Nephron (organoid): ENCODE measurements at regions not wholly inside any gene's neighbourhood (a gene's known extent, or its start where the extent isn't known, plus 50 kb on each side); places are given as distances from the start of the nearest gene placed in this dataset.

ENCODE experiments used
- H3K27ac Mint-ChIP-seq, 3 experiments: 2 replicates each; pipeline ENCODE4 v1.8.0; 2020; ENCODE audit warnings: mixed read lengths in 3 of 3, mild to moderate bottlenecking in 2 of 3, moderate library complexity in 1 of 3
- H3K27me3 Mint-ChIP-seq: 2 replicates; pipeline ENCODE4 v1.8.0; 2021; ENCODE audit warnings: low read depth, mild to moderate bottlenecking, moderate library complexity, mixed read lengths
- H3K36me3 Mint-ChIP-seq: 2 replicates; pipeline ENCODE4 v1.8.0; 2020; ENCODE audit warnings: low read depth, mixed read lengths
- H3K4me1 Mint-ChIP-seq: 2 replicates; pipeline ENCODE4 v1.8.0; 2020; ENCODE audit warnings: mixed read lengths
- H3K4me3 Mint-ChIP-seq, 3 experiments: 2 replicates each; pipeline ENCODE4 v1.8.0; 2020; ENCODE audit warnings: mild to moderate bottlenecking in 3 of 3, mixed read lengths in 3 of 3, moderate library complexity in 2 of 3
- H3K9me3 Mint-ChIP-seq: 2 replicates; pipeline ENCODE4 v1.8.0; 2020; ENCODE audit warnings: mixed read lengths
- TF ChIP-seq, protein P1 (sequence below), 3 experiments: fragments of 200-600 bp; sonication (generic); IDR thresholded peaks; one replicate each; pipeline ENCODE4 v1.5.0; 2021; ENCODE audit warnings: antibody characterized with exemption in 3 of 3; ENCODE audit not compliant: unreplicated experiment in 3 of 3

- no peaks in the 10 kb centered on the region for H3K27me3 Mint-ChIP-seq
- peaks cover 5% of the 10 kb centered on the region for H3K9me3 Mint-ChIP-seq
- peak overlapping the region; percentile 83 to 94 (median 93) for H3K27ac Mint-ChIP-seq
- H3K4me3 Mint-ChIP-seq = no peak overlapping the region
- peaks cover 3% of the 10 kb centered on the region for H3K36me3 Mint-ChIP-seq
- H3K4me1 Mint-ChIP-seq = peaks cover 26% of the 10 kb centered on the region
- TF ChIP-seq, protein P1, sequence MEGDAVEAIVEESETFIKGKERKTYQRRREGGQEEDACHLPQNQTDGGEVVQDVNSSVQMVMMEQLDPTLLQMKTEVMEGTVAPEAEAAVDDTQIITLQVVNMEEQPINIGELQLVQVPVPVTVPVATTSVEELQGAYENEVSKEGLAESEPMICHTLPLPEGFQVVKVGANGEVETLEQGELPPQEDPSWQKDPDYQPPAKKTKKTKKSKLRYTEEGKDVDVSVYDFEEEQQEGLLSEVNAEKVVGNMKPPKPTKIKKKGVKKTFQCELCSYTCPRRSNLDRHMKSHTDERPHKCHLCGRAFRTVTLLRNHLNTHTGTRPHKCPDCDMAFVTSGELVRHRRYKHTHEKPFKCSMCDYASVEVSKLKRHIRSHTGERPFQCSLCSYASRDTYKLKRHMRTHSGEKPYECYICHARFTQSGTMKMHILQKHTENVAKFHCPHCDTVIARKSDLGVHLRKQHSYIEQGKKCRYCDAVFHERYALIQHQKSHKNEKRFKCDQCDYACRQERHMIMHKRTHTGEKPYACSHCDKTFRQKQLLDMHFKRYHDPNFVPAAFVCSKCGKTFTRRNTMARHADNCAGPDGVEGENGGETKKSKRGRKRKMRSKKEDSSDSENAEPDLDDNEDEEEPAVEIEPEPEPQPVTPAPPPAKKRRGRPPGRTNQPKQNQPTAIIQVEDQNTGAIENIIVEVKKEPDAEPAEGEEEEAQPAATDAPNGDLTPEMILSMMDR (IDR thresholded peaks at IDR 0.05; ENCODE audit: unreplicated experiment in 3 of 3) = no peak
Measured at GRCh38 chr6:106730718-106731117, 101.3 kb downstream of the QRSL1 start.

GRCh38 chr6:106730264-106730663 lies 100.9 kb downstream of the QRSL1 start:
- H3K4me3 Mint-ChIP-seq = no peak overlapping the region
- H3K9me3 Mint-ChIP-seq = peaks cover 1% of the 10 kb centered on the region
- peaks cover 2% of the 10 kb centered on the region for H3K36me3 Mint-ChIP-seq
- peaks cover 26% of the 10 kb centered on the region for H3K4me1 Mint-ChIP-seq
- TF ChIP-seq, protein P1 (IDR thresholded peaks at IDR 0.05; ENCODE audit: unreplicated experiment in 3 of 3) = no peak
- H3K27ac Mint-ChIP-seq = peak overlapping the region; percentile 83 to 94 (median 93)
- no peaks in the 10 kb centered on the region for H3K27me3 Mint-ChIP-seq

- no peak overlapping the region for H3K4me3 Mint-ChIP-seq
- H3K36me3 Mint-ChIP-seq = no peaks in the 10 kb centered on the region
- H3K4me1 Mint-ChIP-seq = peaks cover 30% of the 10 kb centered on the region
- TF ChIP-seq, protein P1 (IDR thresholded peaks at IDR 0.05; ENCODE audit: unreplicated experiment in 3 of 3) = no peak
- H3K27ac Mint-ChIP-seq = peak overlapping the region; percentile 83 to 94 (median 93)
- no peaks in the 10 kb centered on the region for H3K27me3 Mint-ChIP-seq
- no peaks in the 10 kb centered on the region for H3K9me3 Mint-ChIP-seq
Measured at GRCh38 chr6:106729841-106730240, 100.5 kb downstream of the QRSL1 start.

GRCh38 chr6:106728296-106728870 lies 99.0 kb downstream of the QRSL1 start:
- TF ChIP-seq, protein P1 (IDR thresholded peaks at IDR 0.05; ENCODE audit: unreplicated experiment in 3 of 3) = no peak
- no peaks in the 10 kb centered on the region for H3K9me3 Mint-ChIP-seq
- H3K36me3 Mint-ChIP-seq = no peaks in the 10 kb centered on the region
- H3K27ac Mint-ChIP-seq = peak overlapping the region; percentile 33 to 94 (median 44)
- no peaks in the 10 kb centered on the region for H3K27me3 Mint-ChIP-seq
- peaks cover 34% of the 10 kb centered on the region for H3K4me1 Mint-ChIP-seq
- no peak overlapping the region for H3K4me3 Mint-ChIP-seq

DNA sequence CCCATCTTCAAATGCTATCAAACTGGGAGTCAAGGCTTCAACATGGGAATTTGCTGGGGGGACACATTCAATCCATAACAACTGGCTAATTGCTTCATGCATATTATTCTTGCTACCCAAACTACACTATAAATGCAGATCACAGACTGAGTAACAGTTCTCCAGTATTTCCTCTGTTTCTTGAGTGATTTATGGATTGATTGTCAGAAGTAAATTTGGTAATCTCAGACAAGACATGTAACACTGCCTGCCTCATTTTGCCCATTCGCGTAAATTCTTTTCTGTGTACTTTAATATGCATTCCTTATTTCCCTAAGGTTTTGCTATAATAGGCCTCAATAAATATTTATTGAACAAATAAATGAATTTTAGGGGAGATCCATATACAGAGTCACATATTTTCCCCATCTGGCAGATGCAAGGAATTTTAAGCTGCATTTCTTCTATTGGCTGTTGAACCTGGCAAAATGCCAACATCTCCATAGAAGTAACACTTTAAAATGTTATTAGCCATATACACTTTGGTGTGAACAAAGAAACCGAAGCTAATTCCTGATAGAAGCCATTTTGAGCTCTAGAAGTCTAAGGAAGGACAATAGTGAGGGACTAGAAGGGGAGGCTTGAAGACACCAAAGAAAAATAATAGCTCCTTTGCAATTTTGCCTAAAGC lies 98.2 kb downstream of the QRSL1 start:
- no peaks in the 10 kb centered on the region for H3K9me3 Mint-ChIP-seq
- H3K36me3 Mint-ChIP-seq = no peaks in the 10 kb centered on the region
- TF ChIP-seq, protein P1 (IDR thresholded peaks at IDR 0.05; ENCODE audit: unreplicated experiment in 3 of 3) = no peak
- peak overlapping the region; percentile 14 to 94 (median 44) for H3K27ac Mint-ChIP-seq
- H3K4me1 Mint-ChIP-seq = peaks cover 34% of the 10 kb centered on the region
- H3K27me3 Mint-ChIP-seq = no peaks in the 10 kb centered on the region
- H3K4me3 Mint-ChIP-seq = no peak overlapping the region

- H3K4me3 Mint-ChIP-seq = no peak overlapping the region
- H3K9me3 Mint-ChIP-seq = no peaks in the 10 kb centered on the region
- TF ChIP-seq, protein P1 (IDR thresholded peaks at IDR 0.05; ENCODE audit: unreplicated experiment in 3 of 3) = no peak
- no peaks in the 10 kb centered on the region for H3K36me3 Mint-ChIP-seq
- no peaks in the 10 kb centered on the region for H3K27me3 Mint-ChIP-seq
- H3K27ac Mint-ChIP-seq = peak overlapping the region; percentile 82 to 90 (median 85)
- H3K4me1 Mint-ChIP-seq = peaks cover 11% of the 10 kb centered on the region
Measured at GRCh38 chr6:106724848-106725247, 95.5 kb downstream of the QRSL1 start.
